Lung microvascular endothelial cell (primary cell): ENCODE measurements at regions not wholly inside any gene's neighbourhood (a gene's known extent, or its start where the extent isn't known, plus 50 kb on each side); places are given as distances from the start of the nearest gene placed in this dataset.
"Not testable (repeated sequence)": the region's sequence is repeated elsewhere in the genome, so short reads cannot be mapped to it uniquely, and the experiment has no call there.

Experiments
- DNase-seq, 2 donors: peaks; one replicate each; pipeline versions ENCODE4 v3.0.0 to v3.0.0-alpha.2; 2010; ENCODE audit warnings: low read depth in 2 of 2

DNA sequence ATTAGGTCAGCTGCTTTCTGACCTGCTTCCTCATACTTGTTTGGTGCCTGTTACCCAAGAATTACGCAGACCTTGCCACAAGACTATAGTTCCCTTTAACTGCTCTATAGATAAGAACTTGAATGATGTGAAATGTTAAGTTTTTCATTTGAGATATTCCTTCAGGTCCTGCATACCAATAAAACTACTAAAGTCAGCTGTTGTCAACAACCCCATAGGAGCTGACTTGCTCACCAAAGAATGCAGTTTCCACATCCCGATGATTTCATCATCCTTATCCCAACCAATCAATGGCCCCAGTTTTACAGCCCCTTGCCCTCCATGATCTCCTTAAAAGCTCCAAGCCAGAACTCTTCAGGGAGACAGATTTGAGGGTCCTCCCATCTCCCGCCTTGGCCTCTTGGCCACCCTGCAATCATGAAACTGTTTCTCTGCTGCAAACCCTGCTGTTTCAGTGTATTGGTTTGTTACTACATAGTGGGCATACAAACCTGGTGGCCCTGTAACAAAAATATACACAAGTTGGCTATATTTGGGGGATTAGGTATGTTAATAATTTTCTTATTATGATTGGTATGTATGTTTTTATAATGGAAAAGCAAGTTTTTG is 396.3 kb upstream of the CHST9 start:
- no peak for DNase-seq

DNA sequence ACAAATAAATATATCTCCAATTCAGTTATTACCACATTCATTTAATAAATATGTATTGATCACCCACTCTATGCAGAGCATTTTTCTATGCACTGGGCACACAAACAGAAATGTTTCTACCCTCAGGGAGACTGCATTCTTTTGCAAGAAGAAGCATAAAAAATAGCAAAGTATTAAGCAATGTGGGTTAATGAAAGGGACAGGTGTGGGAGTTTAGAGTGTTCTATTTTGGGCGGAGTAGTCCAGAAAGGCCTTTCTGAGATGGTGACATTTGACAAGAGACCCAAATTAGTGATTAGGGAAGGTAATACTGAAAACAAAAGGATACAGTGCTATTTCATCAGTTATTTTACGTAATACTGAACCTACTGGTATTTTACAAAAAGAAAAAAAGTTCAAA is 394.3 kb upstream of the CHST9 start:
- DNase-seq, result no peak

DNA sequence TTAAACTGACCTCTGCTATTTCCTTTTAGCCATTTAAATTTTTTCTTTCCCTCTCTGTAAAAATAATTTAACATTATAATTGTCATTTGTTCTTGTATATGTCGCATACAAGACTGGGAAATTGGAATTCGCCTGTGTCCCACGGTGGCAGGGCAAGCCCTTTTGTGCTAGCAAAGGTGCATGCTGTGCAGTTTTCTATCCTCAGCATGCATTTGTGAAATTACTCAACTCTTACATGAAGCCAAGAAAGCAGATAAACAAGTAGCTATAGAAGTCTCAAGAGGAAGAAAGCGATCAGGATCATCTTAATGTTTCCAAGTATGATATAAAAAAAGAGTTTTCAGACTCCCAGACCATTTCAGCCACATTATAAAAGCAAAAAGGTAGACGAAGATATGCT is 392.6 kb upstream of the CHST9 start:
- DNase-seq, result no peak

DNA sequence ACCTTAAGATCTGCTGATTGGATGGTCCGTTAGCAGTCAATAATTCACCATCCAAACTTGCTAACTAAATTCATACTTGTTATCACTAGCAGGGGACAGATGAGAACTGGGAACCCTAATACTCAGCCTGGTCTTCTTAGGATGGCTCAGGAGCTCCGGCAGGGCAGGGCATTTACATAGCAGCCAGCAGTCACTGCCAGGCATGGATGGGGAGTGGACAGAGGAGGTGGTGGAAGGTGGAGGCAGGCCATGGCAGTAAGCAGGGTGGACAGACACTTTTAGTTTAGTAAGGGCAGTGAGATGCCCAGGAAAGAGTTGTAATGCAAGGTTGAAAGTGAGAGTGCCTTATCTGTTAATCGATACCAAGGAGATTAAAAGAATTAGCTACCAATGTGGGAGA is 392.2 kb upstream of the CHST9 start:
- no peak for DNase-seq

DNA sequence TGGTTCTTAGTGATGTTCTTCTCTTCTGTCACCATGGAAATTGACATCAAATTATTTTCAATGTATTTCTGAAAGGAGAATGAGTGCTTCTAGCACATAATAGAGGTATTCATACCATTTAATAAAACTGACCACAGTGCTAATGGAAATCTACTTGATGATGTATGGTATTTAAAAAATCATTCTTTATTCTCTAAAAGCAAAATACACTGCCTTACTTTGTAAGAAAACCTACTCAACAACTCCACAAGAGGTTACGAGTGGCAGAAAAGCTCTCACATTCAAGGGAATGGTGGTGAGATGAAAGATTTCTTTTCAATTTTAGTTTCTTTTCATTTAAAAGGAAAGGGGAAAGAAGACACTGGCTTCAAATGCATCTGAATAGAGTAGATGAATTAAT is 382.3 kb upstream of the CHST9 start:
- no peak for DNase-seq

DNA sequence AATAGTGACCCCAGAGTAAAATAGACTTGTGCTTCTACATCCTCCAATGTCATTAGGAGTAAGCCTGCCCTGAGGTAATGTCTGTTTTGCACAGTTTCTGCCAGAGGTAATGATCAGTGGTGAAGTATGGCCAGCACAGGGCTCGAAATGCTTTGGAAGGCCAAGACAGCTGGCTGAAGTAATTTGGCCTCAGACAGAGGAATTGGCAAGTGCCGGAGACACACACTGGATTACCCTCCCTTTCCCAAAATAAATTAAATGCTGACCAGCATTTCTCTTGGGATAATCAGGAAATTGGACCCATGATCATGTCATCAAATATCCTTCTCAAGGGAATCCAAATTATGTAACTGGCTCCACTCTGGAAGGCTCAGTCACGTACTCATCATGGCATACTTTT is 379.0 kb upstream of the CHST9 start:
- DNase-seq, result no peak

DNA sequence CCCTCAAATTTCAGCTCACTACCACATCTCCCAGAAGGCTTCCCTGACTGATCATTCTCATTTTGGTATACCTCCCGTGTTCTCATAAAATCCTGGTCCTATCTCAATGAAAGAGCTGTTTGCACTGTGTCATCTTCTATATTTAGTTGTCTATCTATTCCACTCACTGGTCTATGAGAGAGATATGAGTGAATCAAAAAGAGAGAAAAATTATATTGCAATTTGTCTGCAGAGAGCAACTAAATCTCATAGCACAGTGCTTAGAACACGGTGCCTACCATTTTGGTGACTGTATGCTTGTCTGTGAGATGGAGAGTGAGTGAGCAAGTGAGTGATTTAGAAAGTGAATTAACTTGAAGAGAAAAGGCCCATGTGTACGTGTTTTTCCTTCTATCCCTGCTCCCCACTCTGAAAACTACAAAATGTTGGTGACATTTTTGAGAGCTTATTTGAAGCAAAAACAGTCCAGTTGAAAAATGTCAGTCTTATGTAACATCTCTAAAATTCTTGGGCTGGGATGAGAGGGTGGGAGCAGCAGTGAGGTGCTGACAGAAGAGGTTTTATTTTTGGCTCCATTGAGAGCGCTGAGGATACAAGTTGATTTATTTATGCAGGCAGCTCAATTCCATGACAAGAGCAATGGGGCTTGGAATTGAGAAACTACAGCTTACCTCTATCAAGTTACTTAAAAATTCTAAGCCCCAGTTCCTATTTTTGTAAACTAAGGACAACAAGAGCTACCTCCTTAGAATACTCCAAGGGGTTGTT is 373.5 kb upstream of the CHST9 start:
- DNase-seq, result no peak

DNA sequence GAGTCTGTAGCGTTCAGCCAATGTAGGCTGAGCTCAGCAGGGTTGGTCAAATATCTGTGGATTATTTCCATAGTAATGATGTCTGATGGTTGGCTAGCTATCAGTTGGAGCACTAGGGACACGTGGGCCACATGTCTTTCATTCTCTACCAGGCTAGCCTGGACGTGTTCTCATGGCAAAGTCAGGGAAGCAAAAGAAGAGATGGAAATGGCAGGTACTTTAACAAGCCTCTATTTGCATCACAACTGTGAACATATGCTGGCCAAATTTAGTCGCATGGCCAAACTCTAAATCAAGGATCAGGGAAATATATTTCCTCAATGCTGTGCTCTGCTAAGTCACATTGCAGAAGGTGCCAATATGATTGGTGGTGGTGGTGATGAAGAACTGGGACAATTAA is 371.6 kb upstream of the CHST9 start:
- no peak for DNase-seq

DNA sequence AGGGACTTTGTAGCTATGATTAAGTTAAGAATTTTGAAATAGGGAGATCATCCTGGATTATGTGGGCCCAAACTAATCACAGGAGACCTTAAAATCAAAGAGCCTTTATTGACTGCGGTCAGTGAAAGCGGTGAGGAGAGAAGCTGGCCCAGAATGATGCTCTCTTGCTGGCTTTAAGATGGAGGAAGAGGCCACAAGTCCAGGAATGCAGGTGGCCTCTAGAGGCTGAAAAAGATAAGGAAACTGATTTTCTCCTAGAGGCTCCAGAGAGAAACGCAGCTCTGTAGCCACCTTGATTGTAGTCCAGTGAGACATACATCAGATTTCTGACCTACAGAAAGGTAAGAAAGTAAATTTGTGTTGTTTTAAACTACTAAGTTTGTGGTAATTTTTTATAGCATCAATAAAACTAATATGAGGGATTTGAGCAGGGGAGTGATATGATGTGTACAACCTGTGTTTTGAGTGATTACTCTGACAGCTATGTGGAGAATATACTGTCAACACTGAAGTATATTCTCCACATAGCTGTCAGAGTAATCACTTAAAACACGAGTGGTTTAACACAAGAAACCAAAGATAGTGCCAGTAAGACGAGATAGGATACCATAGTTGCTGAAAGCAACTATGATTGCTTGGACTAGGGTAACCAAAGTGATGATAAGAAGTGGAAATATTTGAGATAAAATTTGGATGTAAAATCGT is 364.4 kb upstream of the CHST9 start:
- DNase-seq, result no peak

DNA sequence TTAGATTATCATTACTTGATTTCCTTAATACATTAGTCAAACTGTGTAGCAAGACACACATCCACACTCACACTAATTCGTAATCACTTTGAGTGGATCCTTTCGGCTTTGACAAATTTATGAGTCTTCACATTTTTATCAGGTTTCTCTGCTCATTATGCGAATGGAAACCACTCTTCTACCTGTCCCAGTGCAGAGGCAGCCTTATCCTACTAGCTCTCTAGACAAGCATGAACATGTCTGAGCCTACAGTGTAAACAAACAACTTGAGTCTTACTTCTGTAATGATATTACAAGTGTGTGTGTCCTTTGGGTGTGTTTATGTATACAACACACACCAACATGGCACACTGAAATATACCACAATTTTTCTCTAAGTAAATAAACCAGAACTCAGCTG is 361.9 kb upstream of the CHST9 start:
- no peak for DNase-seq

DNA sequence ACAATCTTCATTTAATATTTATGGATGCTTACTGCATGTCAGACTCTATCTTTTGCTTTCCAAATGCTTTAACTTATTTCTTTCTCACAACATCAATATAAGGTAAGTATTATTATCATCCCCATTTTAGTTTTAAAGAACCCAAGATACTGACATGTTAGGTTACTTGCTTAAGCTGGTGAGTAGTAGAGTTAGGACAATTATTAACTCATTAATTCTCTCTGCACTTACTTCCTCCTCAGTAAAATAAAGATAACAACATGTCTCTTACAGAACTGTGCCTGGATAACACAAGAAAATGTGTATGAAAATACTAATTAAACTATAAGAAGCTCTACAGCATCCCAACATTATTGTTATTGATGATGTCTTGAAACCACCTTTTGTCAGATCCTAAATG is 359.1 kb upstream of the CHST9 start:
- no peak for DNase-seq

DNA sequence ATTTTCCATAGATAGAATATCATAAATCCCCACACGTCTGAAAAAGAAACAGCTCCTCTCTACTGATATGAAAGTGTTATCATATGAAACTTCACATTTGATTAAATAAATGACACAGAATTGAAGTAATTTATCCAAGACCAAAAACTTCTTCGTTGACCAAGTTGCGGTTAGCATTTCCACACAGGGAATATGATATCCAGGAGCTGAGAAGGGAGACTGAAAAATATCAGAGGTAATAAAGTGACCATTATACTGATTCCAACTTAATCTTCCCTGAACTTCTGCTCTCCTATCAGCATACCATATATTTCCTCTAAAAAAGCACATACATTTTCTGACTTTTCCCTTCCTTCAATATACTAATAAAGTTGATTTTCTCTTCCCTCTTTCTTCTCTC is 356.2 kb upstream of the CHST9 start:
- DNase-seq, result no peak

DNA sequence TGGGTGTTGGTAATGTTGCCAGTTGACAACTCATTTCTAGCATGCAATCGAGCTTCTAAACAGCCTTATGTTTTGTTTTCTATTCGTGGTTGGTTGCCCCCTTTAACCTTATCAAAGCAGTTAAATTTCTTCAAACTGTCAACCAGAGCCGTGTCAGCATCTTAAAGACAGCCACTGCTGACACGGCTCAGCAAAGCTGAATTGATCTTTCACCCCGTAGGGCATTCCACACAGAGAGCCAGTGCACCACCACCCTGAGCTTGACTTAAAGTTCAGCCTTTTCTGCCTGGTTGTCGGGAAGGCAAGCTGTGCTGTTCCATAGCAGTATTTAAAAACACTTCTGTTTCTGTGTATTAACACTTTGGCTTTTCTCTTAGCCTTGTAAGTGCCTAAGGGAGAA is 355.0 kb upstream of the CHST9 start:
- DNase-seq, result no peak

DNA sequence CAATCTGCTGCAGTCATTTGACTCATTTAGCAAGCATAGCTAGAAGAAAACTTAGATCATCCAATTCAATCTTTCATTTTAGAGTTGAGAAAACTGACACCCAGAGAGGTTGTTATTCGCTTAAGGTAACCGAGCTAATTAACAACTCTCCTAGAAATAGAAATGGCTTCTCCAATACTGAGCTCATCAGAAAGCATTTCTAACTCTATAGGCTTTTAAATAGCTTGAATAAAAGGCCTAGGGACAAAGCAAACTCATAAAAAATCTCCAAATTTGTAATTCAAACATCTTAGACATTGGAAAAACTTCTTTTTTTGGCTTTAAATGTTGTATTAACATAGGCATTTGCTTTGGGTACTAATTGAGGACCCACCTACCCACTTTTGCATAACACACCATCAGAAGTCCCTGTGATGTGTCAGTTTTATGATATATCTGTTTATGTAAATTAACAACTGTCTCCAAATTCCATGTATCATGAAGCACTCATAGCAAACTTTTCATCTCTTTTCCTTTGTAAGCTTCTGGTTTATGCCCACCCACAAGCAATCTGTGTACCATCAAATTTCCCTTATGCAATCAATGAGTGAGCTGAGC is 343.9 kb upstream of the CHST9 start:
- DNase-seq, result no peak

DNA sequence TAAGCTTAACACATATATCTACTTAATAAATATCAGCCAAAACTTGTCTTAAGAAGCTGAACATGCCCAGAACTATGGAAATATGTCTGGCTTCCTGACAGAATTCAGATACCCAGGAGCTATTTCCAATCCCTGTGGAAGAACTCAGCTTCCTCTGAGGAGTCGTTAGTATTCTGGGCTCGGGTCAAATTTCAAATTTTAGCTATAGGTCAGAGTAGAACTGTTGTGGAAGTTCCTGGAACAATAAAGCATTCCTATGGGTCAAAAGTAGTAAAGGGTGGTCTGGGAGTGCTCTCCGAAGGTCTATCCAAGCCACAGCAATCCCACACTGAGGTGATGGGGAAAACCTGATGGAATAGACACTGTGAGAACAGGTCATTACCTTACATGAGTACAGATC is 342.7 kb upstream of the CHST9 start:
- no peak for DNase-seq

DNA sequence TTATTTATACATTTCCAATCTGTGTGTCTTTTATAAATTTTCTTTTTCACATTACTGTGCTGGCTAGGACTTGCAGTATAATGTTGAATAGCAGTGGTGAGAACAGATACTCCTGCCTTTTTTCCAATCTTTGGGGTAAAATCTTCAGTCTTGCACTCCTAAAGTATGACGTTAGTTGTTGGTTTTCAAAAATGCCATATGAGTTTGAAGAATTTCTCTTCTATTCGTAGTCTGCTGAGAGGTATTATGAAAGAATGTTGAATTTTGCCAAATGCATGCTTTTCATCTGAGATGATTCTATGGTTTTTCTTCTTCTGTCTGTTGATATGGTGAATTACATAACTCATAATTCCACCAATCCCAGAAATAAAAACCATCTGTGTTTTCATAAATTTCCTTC is 335.3 kb upstream of the CHST9 start:
- DNase-seq, result no peak

DNA sequence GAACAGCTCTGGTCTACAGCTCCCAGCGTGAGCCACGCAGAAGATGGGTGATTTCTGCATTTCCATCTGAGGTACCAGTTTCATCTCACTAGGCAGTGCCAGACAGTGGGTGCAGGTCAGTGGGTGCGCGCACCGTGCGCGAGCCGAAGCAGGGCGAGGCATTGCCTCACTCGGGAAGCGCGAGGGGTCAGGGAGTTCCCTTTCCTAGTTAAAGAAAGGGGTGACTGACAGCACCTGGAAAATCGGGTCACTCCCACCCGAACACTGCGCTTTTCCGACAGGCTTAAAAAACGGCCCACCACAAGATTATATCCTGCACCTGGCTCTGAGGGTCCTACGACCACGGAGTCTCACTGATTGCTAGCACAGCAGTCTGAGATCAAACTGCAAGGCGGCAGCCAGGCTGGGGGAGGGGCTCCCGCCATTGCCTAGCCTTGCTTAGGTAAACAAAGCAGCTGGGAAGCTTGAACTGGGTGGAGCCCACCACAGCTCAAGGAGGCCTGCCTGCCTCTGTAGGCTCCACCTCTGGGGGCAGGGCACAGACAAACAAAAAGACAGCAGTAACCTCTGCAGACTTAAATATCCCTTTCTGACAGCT is 325.0 kb upstream of the CHST9 start:
- not testable (repeated sequence) for DNase-seq

DNA sequence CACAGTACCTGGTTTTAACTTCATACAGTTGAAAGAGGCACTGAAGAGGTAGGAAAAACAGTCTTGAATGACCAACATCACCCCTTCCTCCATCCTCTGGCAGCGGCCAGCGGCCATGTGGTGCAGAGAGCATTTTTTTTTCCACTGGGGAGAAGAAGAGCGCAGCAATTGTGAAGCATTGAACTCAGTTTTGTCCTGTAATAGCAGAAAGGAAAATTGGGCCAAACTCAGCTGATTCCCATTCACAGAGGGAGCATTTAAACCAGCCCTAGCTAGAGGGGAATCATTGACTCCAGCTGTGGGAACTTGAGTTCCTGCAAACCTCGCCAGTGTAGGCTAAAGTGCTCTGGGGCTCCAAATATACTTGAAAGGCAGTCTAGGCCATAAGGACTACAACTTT is 316.6 kb upstream of the CHST9 start:
- DNase-seq, result no peak

DNA sequence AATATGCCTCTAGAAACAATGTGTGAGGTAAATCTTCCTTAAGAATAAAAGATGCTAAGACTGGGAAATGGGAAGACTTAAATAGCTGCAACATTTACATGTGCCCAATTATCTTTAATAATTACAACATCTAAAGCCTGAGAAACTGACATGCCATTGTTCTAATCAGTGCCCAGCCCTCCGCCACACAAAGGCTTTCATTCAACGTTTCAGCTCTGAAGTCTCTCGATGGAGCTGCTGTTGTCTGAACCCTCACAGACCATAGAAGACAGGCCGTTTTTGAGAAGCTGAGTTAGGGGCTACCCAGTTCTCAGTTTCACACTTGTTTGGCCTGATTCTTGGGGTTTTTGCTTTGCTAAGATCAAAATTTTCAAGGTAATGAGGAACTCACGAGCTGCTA is 315.4 kb upstream of the CHST9 start:
- no peak for DNase-seq

DNA sequence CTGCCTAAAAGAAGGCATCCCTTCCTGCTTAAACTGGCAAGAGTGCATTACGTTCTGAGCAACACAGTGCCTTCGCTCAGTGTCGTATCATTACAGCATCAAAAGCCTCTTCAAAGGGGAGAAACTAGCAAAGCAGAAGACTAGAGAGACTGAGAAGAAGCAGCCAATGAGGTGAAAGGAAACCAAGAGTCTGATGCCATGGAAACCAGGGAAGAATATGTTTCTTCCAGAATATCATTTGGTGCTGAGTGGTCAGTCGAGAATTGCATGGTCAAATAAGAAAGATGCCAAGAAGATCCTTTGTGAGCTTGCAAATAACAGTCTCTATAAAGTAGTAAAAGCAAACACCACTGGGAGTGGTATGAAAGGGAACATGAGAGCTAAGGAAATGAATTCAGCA is 312.1 kb upstream of the CHST9 start:
- no peak for DNase-seq

DNA sequence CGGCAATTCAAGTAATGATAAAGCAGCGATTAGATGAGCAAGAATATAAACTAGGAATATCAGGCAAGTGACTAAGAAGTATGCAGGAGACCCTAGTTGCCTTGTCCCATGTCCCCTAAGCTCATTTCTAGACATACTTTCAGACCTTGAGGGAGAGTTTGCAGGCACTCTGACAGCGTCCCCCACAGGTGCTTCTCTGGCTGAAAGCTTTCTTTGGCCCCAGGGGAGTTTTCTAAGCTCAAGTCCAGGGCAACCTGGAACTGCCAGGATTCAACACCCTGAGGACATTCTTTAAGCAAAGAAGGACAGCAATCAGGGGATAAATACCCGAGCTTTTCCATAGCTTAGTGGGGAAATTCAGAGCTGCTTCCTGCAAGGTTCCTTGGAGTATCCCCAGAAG is 308.1 kb upstream of the CHST9 start:
- no peak for DNase-seq

DNA sequence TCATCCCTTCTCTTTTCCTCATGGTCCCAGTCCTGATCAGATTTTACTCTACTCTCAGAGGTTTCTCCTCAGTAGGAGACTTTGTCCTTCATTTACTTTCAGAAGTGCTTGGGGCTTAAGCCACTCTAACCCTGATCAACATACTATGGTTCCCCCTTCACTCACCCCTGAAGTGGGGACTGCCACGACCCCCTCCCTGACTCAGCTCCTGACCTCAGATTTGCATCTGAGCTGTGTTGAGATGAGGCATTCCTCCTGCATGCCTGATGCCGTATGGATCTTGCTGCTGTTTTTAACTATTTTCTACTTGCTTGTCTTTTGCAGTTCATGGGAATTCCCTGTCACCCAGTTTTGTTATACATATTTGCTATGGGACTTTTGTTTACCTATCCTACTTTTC is 306.7 kb upstream of the CHST9 start:
- DNase-seq, result no peak
